HG02798 (cell line): ENCODE measurements at regions not wholly inside any gene's neighbourhood (a gene's known extent, or its start where the extent isn't known, plus 50 kb on each side); places are given as distances from the start of the nearest gene placed in this dataset.
A peak's percentile ranks its signal among the peaks of the same experiment; 100 is the strongest.

Experiments
- ATAC-seq: cut with Tn5 transposase; IDR thresholded peaks from one replicate; pipeline ENCODE4 v1.9.1; 2021; ENCODE audit warnings: mild to moderate bottlenecking; ENCODE audit not compliant: unreplicated experiment, poor library complexity

GRCh38 chr1:188188317-188188716 lies 1359.6 kb downstream of the PLA2G4A start:
- no peak for ATAC-seq

GRCh38 chr1:188194916-188195315 lies 1366.2 kb downstream of the PLA2G4A start:
- no peak for ATAC-seq

GRCh38 chr1:188218289-188218688 lies 1389.5 kb downstream of the PLA2G4A start:
- ATAC-seq, result no peak

GRCh38 chr1:188220051-188220450 lies 1391.3 kb downstream of the PLA2G4A start:
- no peak for ATAC-seq

- no peak for ATAC-seq
Observed at GRCh38 chr1:188224263-188224662, 1395.5 kb downstream of the PLA2G4A start.

- ATAC-seq, result no peak
Observed at GRCh38 chr1:188225975-188226374, 1397.2 kb downstream of the PLA2G4A start.

- ATAC-seq, result no peak
Observed at GRCh38 chr1:188228623-188229022, 1399.9 kb downstream of the PLA2G4A start.

- ATAC-seq, result peak; percentile 46
Observed at GRCh38 chr1:188237573-188238348, 1409.0 kb downstream of the PLA2G4A start.

GRCh38 chr1:188240772-188241406 lies 1412.1 kb downstream of the PLA2G4A start:
- ATAC-seq, result no peak

- no peak for ATAC-seq
Observed at GRCh38 chr1:188241629-188242028, 1412.9 kb downstream of the PLA2G4A start.

- ATAC-seq, result no peak
Observed at GRCh38 chr1:188243456-188243855, 1414.7 kb downstream of the PLA2G4A start.

GRCh38 chr1:188244681-188245080 lies 1415.9 kb downstream of the PLA2G4A start:
- no peak for ATAC-seq

- ATAC-seq, result no peak
Observed at GRCh38 chr1:188247255-188247654, 1418.5 kb downstream of the PLA2G4A start.

- ATAC-seq, result no peak
Observed at GRCh38 chr1:188249811-188250210, 1421.1 kb downstream of the PLA2G4A start.

- ATAC-seq, result no peak
Observed at GRCh38 chr1:188251036-188251435, 1422.3 kb downstream of the PLA2G4A start.

GRCh38 chr1:188261849-188262248 lies 1433.1 kb downstream of the PLA2G4A start:
- ATAC-seq, result no peak

- ATAC-seq, result no peak
Observed at GRCh38 chr1:188269956-188270355, 1441.2 kb downstream of the PLA2G4A start.

- no peak for ATAC-seq
Observed at GRCh38 chr1:188270497-188270896, 1441.7 kb downstream of the PLA2G4A start.

- ATAC-seq, result no peak
Observed at GRCh38 chr1:188277771-188278170, 1449.0 kb downstream of the PLA2G4A start.

- no peak for ATAC-seq
Observed at GRCh38 chr1:188281921-188282320, 1453.2 kb downstream of the PLA2G4A start.

- ATAC-seq, result no peak
Observed at GRCh38 chr1:188295157-188295556, 1466.4 kb downstream of the PLA2G4A start.

GRCh38 chr1:188302746-188303145 lies 1474.0 kb downstream of the PLA2G4A start:
- no peak for ATAC-seq
